ENCODE measurements at regions not wholly inside any gene's neighbourhood (a gene's known extent, or its start where the extent isn't known, plus 50 kb on each side); places are given as distances from the start of the nearest gene placed in this dataset.

- TF ChIP-seq YY1 (IDR thresholded peaks at IDR 0.05; ENCODE audit: low read depth), result no peak
- no peak for TF ChIP-seq FOXM1 (IDR thresholded peaks at IDR 0.05; ENCODE audit: borderline replicate concordance, low read depth)
Observed at GRCh38 chr11:29816359-29816758, 200.5 kb downstream of the KCNA4 start.

Data from Ishikawa (cell line).